Ovary (tissue), 3 donors: ENCODE measurements at regions not wholly inside any gene's neighbourhood (a gene's known extent, or its start where the extent isn't known, plus 50 kb on each side); places are given as distances from the start of the nearest gene placed in this dataset.

Experiments used
- CTCF ChIP-seq, 3 donors: fragments of 450-650 bp in 2 of 3; fragments of 200-600 bp in 1 of 3; IDR thresholded peaks; one replicate each; pipeline versions ENCODE4 v1.5.1 to v1.8.0; 2016 to 2022; ENCODE audit warnings: antibody characterized with exemption in 3 of 3, mild to moderate bottlenecking in 1 of 3
- POLR2A ChIP-seq: fragments of 450-650 bp; IDR thresholded peaks from one replicate; pipeline ENCODE4 v1.6.1; 2017; ENCODE audit warnings: antibody characterized with exemption, mild to moderate bottlenecking, moderate library complexity
- donor health status: DM: no; HTN: no; CAD: no.

- TF ChIP-seq POLR2A (no peak), CTCF (IDR thresholded peaks at IDR 0.05) (no peak)
Measured at GRCh38 chr13:69288026-69288425, 819.6 kb upstream of the ATXN8OS start.
